IMR-90 (cell line): ENCODE measurements at regions not wholly inside any gene's neighbourhood (a gene's known extent, or its start where the extent isn't known, plus 50 kb on each side); places are given as distances from the start of the nearest gene placed in this dataset.

ENCODE experiments used
- ATAC-seq: fragments of 200-7000 bp; cut with Tn5 transposase; 2 replicates; pipeline ENCODE4 v1.9.1; 2020; ENCODE audit warnings: low read depth, mild to moderate bottlenecking, moderate library complexity
- BruUV-seq: library from RNA; stranded (reverse); fragments of 400-500 nt; replicated peaks from 2 replicates; lab custom pipeline; 2021; lab: Mats Ljungman, UMichigan
- CTCF ChIA-PET: fragments of 300-600 bp; formaldehyde crosslinking; extraction: SDS; loops from one replicate; lab custom pipeline; 2021; ENCODE audit warnings: antibody characterized with exemption; lab: Yijun Ruan, JAX
- POLR2A ChIA-PET: fragments of 300-600 bp; sonication (Branson Sonifier 250); formaldehyde crosslinking; loops from one replicate; lab custom pipeline; 2022; ENCODE audit warnings: antibody characterized with exemption; ENCODE audit not compliant: unreplicated experiment; lab: Charles Lee
- DNase-seq: peaks from one replicate; pipeline ENCODE4 v3.0.0; 2013
- H2AFZ ChIP-seq: replicated peaks from 2 replicates; pipeline ENCODE3; 2013; ENCODE audit warnings: low read length, mild to moderate bottlenecking; ENCODE audit not compliant: poor library complexity
- H2AK5ac ChIP-seq: 2 replicates; pipeline ENCODE4 v1.6.1; 2013; ENCODE audit warnings: low read depth, low read length, inconsistent platforms
- H2AK9ac ChIP-seq: replicated peaks from 2 replicates; pipeline ENCODE3; 2013; ENCODE audit warnings: mild to moderate bottlenecking, low read depth, low read length, moderate library complexity; ENCODE audit not compliant: poor library complexity
- H2BK120ac ChIP-seq: 2 replicates; pipeline ENCODE4 v1.6.1; 2013; ENCODE audit warnings: low read depth, low read length, inconsistent platforms
- H2BK15ac ChIP-seq: 3 replicates; pipeline ENCODE4 v1.6.1; 2013; ENCODE audit warnings: low read depth, low read length, inconsistent platforms
- H2BK20ac ChIP-seq: 2 replicates; pipeline ENCODE4 v1.6.1; 2013; ENCODE audit warnings: low read depth, mild to moderate bottlenecking, inconsistent platforms, low read length, moderate library complexity
- H2BK5ac ChIP-seq: 2 replicates; pipeline ENCODE4 v1.6.1; 2013; ENCODE audit warnings: mild to moderate bottlenecking, low read depth, low read length, inconsistent platforms; ENCODE audit not compliant: poor library complexity, severe bottlenecking
- H3K14ac ChIP-seq: replicated peaks from 2 replicates; pipeline ENCODE4 v1.6.1; 2013; ENCODE audit warnings: low read depth, low read length, inconsistent platforms
- H3K18ac ChIP-seq: 2 replicates; pipeline ENCODE4 v1.6.1; 2013; ENCODE audit warnings: low read depth, low read length, control low read depth
- H3K23ac ChIP-seq: 2 replicates; pipeline ENCODE4 v1.6.1; 2013; ENCODE audit warnings: low read depth, low read length, inconsistent platforms
- H3K27ac ChIP-seq: 2 replicates; pipeline ENCODE4 v1.5.1; 2013; ENCODE audit warnings: mild to moderate bottlenecking, control low read depth, low read length; ENCODE audit not compliant: insufficient read depth
- H3K27me3 ChIP-seq: 2 replicates; pipeline ENCODE4 v1.6.1; 2013; ENCODE audit warnings: low read length; ENCODE audit not compliant: control insufficient read depth, insufficient read depth
- H3K36me3 ChIP-seq: 2 replicates; pipeline ENCODE4 v1.6.1; 2013; ENCODE audit warnings: low read length, mixed read lengths; ENCODE audit not compliant: control insufficient read depth, insufficient read depth
- H3K4ac ChIP-seq: 2 replicates; pipeline ENCODE4 v1.6.1; 2013; ENCODE audit warnings: low read depth, low read length, inconsistent platforms
- H3K4me1 ChIP-seq: 2 replicates; pipeline ENCODE4 v1.6.1; 2013; ENCODE audit warnings: low read length, mixed read lengths; ENCODE audit not compliant: control insufficient read depth, insufficient read depth
- H3K4me2 ChIP-seq: 2 replicates; pipeline ENCODE4 v1.6.1; 2013; ENCODE audit warnings: low read depth, mild to moderate bottlenecking, control low read depth, low read length, moderate library complexity
- H3K4me3 ChIP-seq: 2 replicates; pipeline ENCODE4 v1.5.1; 2013; ENCODE audit warnings: low read depth, mild to moderate bottlenecking, control low read depth, low read length, moderate library complexity; ENCODE audit not compliant: insufficient read depth
- H3K56ac ChIP-seq: 2 replicates; pipeline ENCODE4 v1.6.1; 2013; ENCODE audit warnings: low read length, inconsistent platforms; ENCODE audit not compliant: insufficient read depth; ENCODE audit errors: extremely low read depth
- H3K79me1 ChIP-seq, 2 experiments: 2 replicates each; pipeline ENCODE4 v1.6.1; 2013; ENCODE audit warnings: low read length in 2 of 2, inconsistent platforms in 1 of 2, low read depth in 1 of 2
- H3K9ac ChIP-seq: 2 replicates; pipeline ENCODE4 v1.6.1; 2013; ENCODE audit warnings: low read depth, low read length, control low read depth
- H3K9me1 ChIP-seq: 2 replicates; pipeline ENCODE4 v1.6.1; 2013; ENCODE audit warnings: low read length, inconsistent platforms; ENCODE audit not compliant: insufficient read depth
- H3K9me3 ChIP-seq: 2 replicates; pipeline ENCODE4 v1.6.1; 2013; ENCODE audit warnings: low read length; ENCODE audit not compliant: control insufficient read depth, insufficient read depth
- H4K20me1 ChIP-seq: 2 replicates; pipeline ENCODE4 v1.6.1; 2013; ENCODE audit warnings: low read length, inconsistent platforms; ENCODE audit not compliant: insufficient read depth
- H4K5ac ChIP-seq: 2 replicates; pipeline ENCODE4 v1.6.1; 2013; ENCODE audit warnings: mild to moderate bottlenecking, low read depth, low read length, control low read depth
- H4K8ac ChIP-seq, 2 experiments: 2 replicates each; pipeline ENCODE4 v1.6.1; 2013; ENCODE audit warnings: low read depth in 2 of 2, low read length in 2 of 2, control low read depth in 1 of 2, inconsistent platforms in 1 of 2
- H4K91ac ChIP-seq: 2 replicates; pipeline ENCODE4 v1.6.1; 2013; ENCODE audit warnings: low read depth, low read length, inconsistent platforms; ENCODE audit not compliant: insufficient read depth
- BHLHE40 ChIP-seq: fragments of 150-350 bp; IDR thresholded peaks from 2 replicates; pipeline ENCODE4 v1.6.1; 2016; ENCODE audit warnings: mild to moderate bottlenecking, low read depth, low read length
- CEBPB ChIP-seq: IDR thresholded peaks from 2 replicates; pipeline ENCODE4 v1.6.1; 2012; ENCODE audit warnings: low read depth, low read length, improper control_type of control experiment
- CHD1 ChIP-seq: IDR thresholded peaks from 2 replicates; pipeline ENCODE4 v1.6.1; 2012; ENCODE audit warnings: low read depth, low read length, improper control_type of control experiment
- FOS ChIP-seq: fragments of 150-350 bp; IDR thresholded peaks from 2 replicates; pipeline ENCODE4 v1.6.1; 2016; ENCODE audit warnings: low read depth, low read length
- MAFK ChIP-seq: IDR thresholded peaks from 2 replicates; pipeline ENCODE4 v1.6.1; 2012; ENCODE audit warnings: low read depth, low read length, improper control_type of control experiment
- MAZ ChIP-seq: IDR thresholded peaks from 2 replicates; pipeline ENCODE4 v1.6.1; 2012; ENCODE audit warnings: low read depth, mild to moderate bottlenecking, low read length, improper control_type of control experiment, moderate library complexity, borderline replicate concordance
- MXI1 ChIP-seq: IDR thresholded peaks from 2 replicates; pipeline ENCODE4 v1.6.1; 2012; ENCODE audit warnings: low read depth, mild to moderate bottlenecking, low read length, moderate library complexity, borderline replicate concordance
- NFE2L2 ChIP-seq: fragments of 150-350 bp; IDR thresholded peaks from 2 replicates; pipeline ENCODE4 v1.6.1; 2016; ENCODE audit warnings: low read depth, mild to moderate bottlenecking, low read length
- POLR2A ChIP-seq: IDR thresholded peaks from 2 replicates; pipeline ENCODE4 v1.6.1; 2012; ENCODE audit warnings: mild to moderate bottlenecking, low read depth, low read length
- RAD21 ChIP-seq: IDR thresholded peaks from 2 replicates; pipeline ENCODE4 v1.6.1; 2012; ENCODE audit warnings: low read length, improper control_type of control experiment
- RCOR1 ChIP-seq: IDR thresholded peaks from 2 replicates; pipeline ENCODE4 v1.6.1; 2012; ENCODE audit warnings: mild to moderate bottlenecking, low read length, improper control_type of control experiment; ENCODE audit not compliant: insufficient replicate concordance
- RFX5 ChIP-seq: IDR thresholded peaks from 2 replicates; pipeline ENCODE4 v1.8.0; 2012; ENCODE audit warnings: low read depth, mild to moderate bottlenecking, low read length, moderate library complexity
- SMC3 ChIP-seq: fragments of 150-350 bp; IDR thresholded peaks from 2 replicates; pipeline ENCODE4 v1.6.1; 2016; ENCODE audit warnings: low read depth, mild to moderate bottlenecking, antibody characterized with exemption, low read length, moderate library complexity
- WGBS, 2 experiments: methylation state at CpG; one replicate each; pipeline versions ENCODE4 v1.1.5 to v1.1.7; 2013; ENCODE audit warnings: missing lambda C conversion rate in 2 of 2; ENCODE audit not compliant: insufficient read length in 1 of 2; ENCODE audit errors: extremely low coverage in 2 of 2; 5-methylcytosine and 5-hydroxymethylcytosine counted together
- dilution Hi-C: fragments of 300-500 bp; cut with HindIII; formaldehyde crosslinking; loops from one replicate; pipeline ENCODE4 v1.14.3; 2018; ENCODE audit warnings: low sequenced_read_pairs; ENCODE audit not compliant: unreplicated experiment
- in situ Hi-C: fragments of 300-500 bp; cut with MboI; formaldehyde crosslinking; loops from 3 replicates; pipeline ENCODE4 v1.14.3; 2019; ENCODE audit warnings: low sequenced_read_pairs, inconsistent platforms, mixed read lengths
- intact Hi-C: fragments of 100-400 bp; cut with micrococcal nuclease; formaldehyde crosslinking; loops from 2 replicates; pipeline ENCODE4 v1.10.0; 2022
- TF ChIP-seq, protein P1 (sequence below): fragments of 150-350 bp; IDR thresholded peaks from 2 replicates; pipeline ENCODE4 v1.6.1; 2016; ENCODE audit warnings: low read depth, mild to moderate bottlenecking, low read length, moderate library complexity, borderline replicate concordance
- TF ChIP-seq, protein P2 (sequence below): conservative IDR thresholded peaks from 2 replicates; pipeline ENCODE4 v1.5.1; 2012; ENCODE audit warnings: mild to moderate bottlenecking, low read depth, low read length, improper control_type of control experiment

- Histone ChIP-seq H4K8ac (no peak overlapping the region), H3K23ac (no peak overlapping the region), H2BK5ac (no peak overlapping the region), H3K4me3 (no peak overlapping the region), H3K14ac (no peak overlapping the region), H4K91ac (no peak overlapping the region), H4K5ac (no peak overlapping the region), H3K9me3 (no peaks in the 10 kb centered on the region), H3K9ac (no peak overlapping the region), H2BK15ac (no peak overlapping the region), H2BK120ac (no peak overlapping the region), H3K18ac (no peak overlapping the region), H3K36me3 (no peaks in the 10 kb centered on the region), H2AK5ac (no peak overlapping the region), H2AK9ac (no peak overlapping the region), H3K27ac (no peak overlapping the region), H3K27me3 (peaks cover 9% of the 10 kb centered on the region), H3K56ac (no peak overlapping the region), H3K4ac (no peak overlapping the region), H3K79me1 (no peaks in the 10 kb centered on the region), H3K9me1 (no peaks in the 10 kb centered on the region; the same call in 1 of the 2 replicates), H3K4me2 (no peak overlapping the region), H2AFZ (no peak overlapping the region), H3K4me1 (no peaks in the 10 kb centered on the region), H4K20me1 (no peaks in the 10 kb centered on the region), H2BK20ac (no peak overlapping the region)
- ATAC-seq (no peak), DNase-seq (no peak)
- no TSS peak for BruUV-seq
- WGBS, 2 experiments: 74% methylated on average over 4 of the region's 15 CpGs; no CpG with 5 or more reads in 1 of the 2 experiments
- in situ Hi-C loops (no loop called here), dilution Hi-C loops (no loop called here), intact Hi-C loops (no loop called here)
- ChIA-PET POLR2A (no interaction called here), CTCF (no interaction called here)
- TF ChIP-seq MAFK (no peak), BHLHE40 (no peak), RFX5 (no peak), RCOR1 (no peak), MXI1 (no peak), CHD1 (no peak), SMC3 (no peak), MAZ (no peak), CEBPB (no peak), FOS (no peak), NFE2L2 (no peak), POLR2A (no peak), RAD21 (no peak)
- TF ChIP-seq, protein P1, sequence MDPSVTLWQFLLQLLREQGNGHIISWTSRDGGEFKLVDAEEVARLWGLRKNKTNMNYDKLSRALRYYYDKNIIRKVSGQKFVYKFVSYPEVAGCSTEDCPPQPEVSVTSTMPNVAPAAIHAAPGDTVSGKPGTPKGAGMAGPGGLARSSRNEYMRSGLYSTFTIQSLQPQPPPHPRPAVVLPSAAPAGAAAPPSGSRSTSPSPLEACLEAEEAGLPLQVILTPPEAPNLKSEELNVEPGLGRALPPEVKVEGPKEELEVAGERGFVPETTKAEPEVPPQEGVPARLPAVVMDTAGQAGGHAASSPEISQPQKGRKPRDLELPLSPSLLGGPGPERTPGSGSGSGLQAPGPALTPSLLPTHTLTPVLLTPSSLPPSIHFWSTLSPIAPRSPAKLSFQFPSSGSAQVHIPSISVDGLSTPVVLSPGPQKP: no peak
- TF ChIP-seq, protein P2, sequence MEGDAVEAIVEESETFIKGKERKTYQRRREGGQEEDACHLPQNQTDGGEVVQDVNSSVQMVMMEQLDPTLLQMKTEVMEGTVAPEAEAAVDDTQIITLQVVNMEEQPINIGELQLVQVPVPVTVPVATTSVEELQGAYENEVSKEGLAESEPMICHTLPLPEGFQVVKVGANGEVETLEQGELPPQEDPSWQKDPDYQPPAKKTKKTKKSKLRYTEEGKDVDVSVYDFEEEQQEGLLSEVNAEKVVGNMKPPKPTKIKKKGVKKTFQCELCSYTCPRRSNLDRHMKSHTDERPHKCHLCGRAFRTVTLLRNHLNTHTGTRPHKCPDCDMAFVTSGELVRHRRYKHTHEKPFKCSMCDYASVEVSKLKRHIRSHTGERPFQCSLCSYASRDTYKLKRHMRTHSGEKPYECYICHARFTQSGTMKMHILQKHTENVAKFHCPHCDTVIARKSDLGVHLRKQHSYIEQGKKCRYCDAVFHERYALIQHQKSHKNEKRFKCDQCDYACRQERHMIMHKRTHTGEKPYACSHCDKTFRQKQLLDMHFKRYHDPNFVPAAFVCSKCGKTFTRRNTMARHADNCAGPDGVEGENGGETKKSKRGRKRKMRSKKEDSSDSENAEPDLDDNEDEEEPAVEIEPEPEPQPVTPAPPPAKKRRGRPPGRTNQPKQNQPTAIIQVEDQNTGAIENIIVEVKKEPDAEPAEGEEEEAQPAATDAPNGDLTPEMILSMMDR: no peak
Observed at GRCh38 chr3:124634210-124635168, 95.8 kb upstream of the UMPS start.
